ENCODE measurements at regions not wholly inside any gene's neighbourhood (a gene's known extent, or its start where the extent isn't known, plus 50 kb on each side); places are given as distances from the start of the nearest gene placed in this dataset.

GRCh38 chr3:161754420-161755053, 257.9 kb downstream of the OTOL1 start:
- DNase-seq (ENCODE audit: insufficient read length, low spot score) (no peak), FAIRE-seq (no peak)
- no peak for TF ChIP-seq POLR2A (IDR thresholded peaks at IDR 0.05; ENCODE audit: low read depth, low read length)

GRCh38 chr3:161759444-161759843, 262.8 kb downstream of the OTOL1 start:
- TF ChIP-seq POLR2A (IDR thresholded peaks at IDR 0.05; ENCODE audit: low read depth, low read length) = no peak
- DNase-seq (ENCODE audit: insufficient read length, low spot score) (no peak), FAIRE-seq (no peak)

- DNase-seq (ENCODE audit: insufficient read length, low spot score) = no peak
- no peak for FAIRE-seq
- no peak for TF ChIP-seq POLR2A (IDR thresholded peaks at IDR 0.05; ENCODE audit: low read depth, low read length)
Observed at GRCh38 chr3:161766331-161766730, 269.7 kb downstream of the OTOL1 start.

- FAIRE-seq (peak; percentile 82), DNase-seq (ENCODE audit: insufficient read length, low spot score) (no peak)
- no peak for TF ChIP-seq POLR2A (IDR thresholded peaks at IDR 0.05; ENCODE audit: low read depth, low read length)
Observed at GRCh38 chr3:161770484-161771386, 274.1 kb downstream of the OTOL1 start.

- TF ChIP-seq POLR2A (IDR thresholded peaks at IDR 0.05; ENCODE audit: low read depth, low read length) = no peak
- no peak for DNase-seq (ENCODE audit: insufficient read length, low spot score)
- no peak for FAIRE-seq
Observed at GRCh38 chr3:161781381-161781780, 284.8 kb downstream of the OTOL1 start.

- DNase-seq (ENCODE audit: insufficient read length, low spot score) (no peak), FAIRE-seq (no peak)
- TF ChIP-seq POLR2A (IDR thresholded peaks at IDR 0.05; ENCODE audit: low read depth, low read length) = no peak
Observed at GRCh38 chr3:161793194-161793930, 296.8 kb downstream of the OTOL1 start.

- FAIRE-seq = no peak
- no peak for TF ChIP-seq POLR2A (IDR thresholded peaks at IDR 0.05; ENCODE audit: low read depth, low read length)
- no peak for DNase-seq (ENCODE audit: insufficient read length, low spot score)
Observed at GRCh38 chr3:161794551-161794950, 297.9 kb downstream of the OTOL1 start.

GRCh38 chr3:161796312-161796711, 299.7 kb downstream of the OTOL1 start:
- no peak for TF ChIP-seq POLR2A (IDR thresholded peaks at IDR 0.05; ENCODE audit: low read depth, low read length)
- FAIRE-seq = no peak
- no peak for DNase-seq (ENCODE audit: insufficient read length, low spot score)

GRCh38 chr3:161796780-161797179, 300.2 kb downstream of the OTOL1 start:
- FAIRE-seq = no peak
- TF ChIP-seq POLR2A (IDR thresholded peaks at IDR 0.05; ENCODE audit: low read depth, low read length) = no peak
- no peak for DNase-seq (ENCODE audit: insufficient read length, low spot score)

GRCh38 chr3:161798016-161798415, 301.4 kb downstream of the OTOL1 start:
- no peak for FAIRE-seq
- no peak for DNase-seq (ENCODE audit: insufficient read length, low spot score)
- no peak for TF ChIP-seq POLR2A (IDR thresholded peaks at IDR 0.05; ENCODE audit: low read depth, low read length)

- no peak for TF ChIP-seq POLR2A (IDR thresholded peaks at IDR 0.05; ENCODE audit: low read depth, low read length)
- DNase-seq (ENCODE audit: insufficient read length, low spot score) (no peak), FAIRE-seq (no peak)
Observed at GRCh38 chr3:161800985-161801559, 304.5 kb downstream of the OTOL1 start.

- no peak for TF ChIP-seq POLR2A (IDR thresholded peaks at IDR 0.05; ENCODE audit: low read depth, low read length)
- DNase-seq (ENCODE audit: insufficient read length, low spot score) (no peak), FAIRE-seq (no peak)
Observed at GRCh38 chr3:161818106-161818505, 321.5 kb downstream of the OTOL1 start.

- FAIRE-seq (no peak), DNase-seq (ENCODE audit: insufficient read length, low spot score) (no peak)
- no peak for TF ChIP-seq POLR2A (IDR thresholded peaks at IDR 0.05; ENCODE audit: low read depth, low read length)
Observed at GRCh38 chr3:161821591-161821990, 325.0 kb downstream of the OTOL1 start.

- no peak for DNase-seq (ENCODE audit: insufficient read length, low spot score)
- TF ChIP-seq POLR2A (IDR thresholded peaks at IDR 0.05; ENCODE audit: low read depth, low read length) = no peak
- FAIRE-seq = no peak
Observed at GRCh38 chr3:161822291-161822690, 325.7 kb downstream of the OTOL1 start.
